Fibroblast of skin of back (primary cell): ENCODE measurements at regions not wholly inside any gene's neighbourhood (a gene's known extent, or its start where the extent isn't known, plus 50 kb on each side); places are given as distances from the start of the nearest gene placed in this dataset.
A peak's percentile ranks its signal among the peaks of the same experiment; 100 is the strongest.
"Not testable (repeated sequence)": the region's sequence is repeated elsewhere in the genome, so short reads cannot be mapped to it uniquely, and the experiment has no call there.

ENCODE experiments used
- DNase-seq: peaks from one replicate; pipeline ENCODE4 v3.0.0-alpha.2; 2013

- no peak for DNase-seq
These were observed 175.5 kb upstream of the MAGEB16 start for GRCh38 chrX:35622601-35623000.

GRCh38 chrX:35625714-35626113, 172.4 kb upstream of the MAGEB16 start:
- DNase-seq: no peak

- DNase-seq: no peak
These were observed 172.0 kb upstream of the MAGEB16 start for GRCh38 chrX:35626124-35626523.

GRCh38 chrX:35635971-35636370, 162.2 kb upstream of the MAGEB16 start:
- DNase-seq: not testable (repeated sequence)

DNA sequence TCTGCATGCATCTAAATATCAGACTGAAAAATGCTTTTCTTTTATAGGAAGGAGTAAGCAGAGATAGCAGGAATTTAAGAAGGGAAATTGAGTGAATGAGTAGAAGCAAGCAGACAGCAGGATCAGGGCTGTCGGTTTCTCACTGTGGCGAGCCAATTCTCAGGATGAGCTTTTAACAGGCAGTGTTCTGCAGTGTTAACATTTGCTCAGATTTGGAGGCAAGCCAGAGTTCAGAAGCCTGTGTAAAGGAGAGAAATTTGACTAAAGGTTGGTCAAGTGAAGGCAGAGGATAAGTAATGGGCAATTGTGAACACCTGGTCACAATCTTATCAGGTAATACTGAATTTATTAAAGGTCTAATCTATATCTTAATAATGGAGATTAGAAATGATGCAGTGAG, 133.3 kb upstream of the MAGEB16 start:
- DNase-seq: no peak

GRCh38 chrX:35665311-35665710, 132.8 kb upstream of the MAGEB16 start:
- no peak for DNase-seq

- no peak for DNase-seq
These were observed 127.3 kb upstream of the MAGEB16 start for GRCh38 chrX:35670889-35671288.

- no peak for DNase-seq
These were observed 123.0 kb upstream of the MAGEB16 start for GRCh38 chrX:35675151-35675550.

DNA sequence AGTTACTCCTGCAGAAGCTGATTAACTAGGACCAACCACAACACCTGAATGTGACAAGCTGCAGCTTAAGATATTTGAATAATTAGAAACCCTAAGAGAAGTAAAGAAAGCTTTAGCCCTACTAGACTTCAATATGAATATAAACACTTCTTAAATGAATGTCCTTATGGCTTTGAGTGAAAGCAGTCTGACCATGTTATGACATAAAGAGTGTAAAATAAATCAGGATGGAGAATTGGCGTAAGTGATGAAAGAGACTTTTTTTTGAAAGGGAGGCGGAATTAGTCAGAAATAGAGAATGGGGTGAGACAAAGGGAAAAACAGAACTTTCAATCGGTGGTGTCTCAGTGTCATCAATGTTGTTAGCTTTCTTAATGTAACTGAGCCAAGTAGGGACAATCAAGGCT, 117.2 kb upstream of the MAGEB16 start:
- DNase-seq: no peak

GRCh38 chrX:35682476-35682875, 115.7 kb upstream of the MAGEB16 start:
- peak; percentile 0 for DNase-seq

DNA sequence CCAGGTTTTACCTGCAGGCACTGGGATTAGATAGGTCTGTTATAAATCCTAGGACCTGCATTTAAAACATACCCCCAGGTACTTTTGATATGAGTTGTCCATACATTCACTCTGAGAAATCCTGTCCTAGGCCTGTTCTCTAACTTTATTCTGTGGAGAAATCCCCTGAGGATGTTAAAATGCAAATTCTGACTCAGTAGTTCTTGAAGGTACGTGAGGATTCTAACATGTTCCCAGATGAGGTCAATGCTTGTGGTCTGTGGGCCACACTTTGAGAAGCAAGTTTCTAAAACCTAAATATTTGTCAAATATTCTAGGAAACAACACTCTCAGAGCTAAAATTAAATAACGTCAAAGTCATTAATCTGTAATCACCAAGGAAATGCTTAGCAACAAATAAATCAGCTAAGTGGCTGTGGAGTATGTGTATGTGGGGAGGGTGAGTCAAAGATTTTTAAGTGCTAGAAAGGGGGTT, 101.3 kb upstream of the MAGEB16 start:
- DNase-seq: no peak

- DNase-seq: no peak
These were observed 98.5 kb upstream of the MAGEB16 start for GRCh38 chrX:35699642-35700041.

GRCh38 chrX:35700121-35700520, 98.0 kb upstream of the MAGEB16 start:
- no peak for DNase-seq

GRCh38 chrX:35711281-35711680, 86.9 kb upstream of the MAGEB16 start:
- DNase-seq: peak; percentile 80

DNA sequence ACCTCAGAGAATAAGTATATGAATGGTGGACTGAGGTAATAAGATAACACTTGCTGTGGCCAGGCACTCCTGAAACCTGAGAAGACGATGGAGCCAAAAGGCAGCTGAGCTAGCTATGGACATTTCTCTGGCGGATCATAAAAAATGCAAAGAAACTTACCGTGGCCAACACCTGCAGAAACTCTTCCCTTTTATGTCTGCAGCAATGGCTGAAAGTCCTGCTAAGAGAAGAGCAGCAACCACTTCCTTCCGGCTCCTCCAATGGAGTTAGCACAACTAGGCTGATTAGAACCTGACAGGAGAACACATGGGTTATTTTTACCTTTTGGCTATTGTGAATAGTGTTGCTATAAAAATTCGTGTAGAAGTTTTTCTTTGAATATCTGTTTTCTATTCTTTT, 76.0 kb upstream of the MAGEB16 start:
- no peak for DNase-seq

- DNase-seq: peak; percentile 12
These were observed 72.0 kb upstream of the MAGEB16 start for GRCh38 chrX:35726176-35726575.

DNA sequence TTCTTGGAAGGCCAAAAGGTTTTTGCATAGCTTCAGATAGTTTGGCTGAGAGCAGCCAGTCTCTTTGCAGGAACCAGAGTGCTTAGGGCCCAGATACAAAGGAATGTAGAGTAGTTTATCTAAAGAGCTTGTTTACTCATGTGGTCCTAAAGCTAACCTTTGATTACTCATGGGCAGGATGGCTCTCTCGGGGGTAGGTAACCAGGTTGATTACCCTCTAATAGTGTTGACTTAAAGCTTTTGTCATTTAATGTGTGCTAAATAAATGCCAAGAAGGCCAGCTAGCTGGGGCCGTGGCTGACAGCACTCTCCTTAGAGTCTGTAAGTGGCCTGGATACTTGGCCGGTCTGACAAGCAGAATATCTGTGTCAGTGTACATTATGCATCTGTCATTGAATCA, 69.7 kb upstream of the MAGEB16 start:
- DNase-seq: no peak

- no peak for DNase-seq
These were observed 64.3 kb upstream of the MAGEB16 start for GRCh38 chrX:35733879-35734278.

DNA sequence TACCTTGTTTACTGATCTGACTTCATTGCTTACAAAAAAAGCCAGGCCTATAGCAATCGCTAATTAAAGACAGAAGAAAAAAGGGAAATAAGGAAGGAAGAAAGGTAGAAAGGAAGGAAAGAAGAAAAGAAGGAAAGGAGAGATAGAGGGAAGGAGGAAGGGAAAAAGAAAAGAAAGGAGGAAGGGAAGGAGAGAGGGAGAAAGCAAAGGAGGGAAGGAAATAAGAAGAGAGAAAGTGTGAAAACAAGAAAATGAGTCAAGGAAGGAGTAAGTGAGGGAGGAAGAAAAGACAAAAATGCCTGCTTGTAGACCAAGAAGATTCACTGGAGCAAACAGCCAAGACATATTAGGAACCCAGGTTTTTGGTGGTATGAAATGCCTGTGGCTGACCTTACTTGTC, 57.0 kb upstream of the MAGEB16 start:
- DNase-seq: no peak

DNA sequence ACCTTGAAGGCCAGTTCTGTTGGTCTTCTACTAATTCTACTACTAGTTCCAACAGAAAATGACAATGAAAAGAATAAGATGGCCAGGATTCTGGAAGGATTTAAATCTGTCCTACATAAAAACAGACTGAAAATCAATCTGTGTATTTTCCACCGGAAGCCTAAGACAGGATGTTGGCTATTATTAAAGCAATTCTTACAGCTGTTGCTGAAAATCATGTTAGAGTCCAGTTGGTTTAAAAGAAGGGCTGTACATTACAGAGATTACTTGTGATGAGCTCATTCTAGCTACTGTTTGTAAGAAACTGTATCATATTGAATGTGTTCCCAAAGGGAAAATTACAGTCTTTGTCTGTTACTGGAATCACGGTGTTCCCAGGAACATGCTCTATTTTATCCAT, 54.8 kb upstream of the MAGEB16 start:
- DNase-seq: no peak
